ENCODE measurements at regions not wholly inside any gene's neighbourhood (a gene's known extent, or its start where the extent isn't known, plus 50 kb on each side); places are given as distances from the start of the nearest gene placed in this dataset.

GRCh38 chr16:72471317-72471924 is 299.5 kb upstream of the PMFBP1 start:
- Histone ChIP-seq H3K4me3 (ENCODE audit: low read length) (no peak overlapping the region), H3K79me2 (replicated peaks; ENCODE audit: insufficient read depth, low read length) (no peaks in the 10 kb centered on the region), H3K36me3 (ENCODE audit: insufficient read depth, low read length) (no peaks in the 10 kb centered on the region), H3K9me2 (ENCODE audit: insufficient read depth, low read length) (no peaks in the 10 kb centered on the region), H2AFZ (ENCODE audit: low read depth, low read length) (no peak overlapping the region), H3K9me3 (ENCODE audit: low read length) (no peaks in the 10 kb centered on the region), H3K27ac (ENCODE audit: low read length) (peak overlapping the region; percentile 82), H3F3A (ENCODE audit: insufficient read depth, low read length, poor library complexity, severe bottlenecking) (no peaks in the 10 kb centered on the region), H4K20me1 (ENCODE audit: insufficient read depth) (no peaks in the 10 kb centered on the region), H3K4me2 (ENCODE audit: low read length) (peak overlapping the region; percentile 20), H3K9ac (ENCODE audit: low read length) (peak overlapping the region; percentile 20), H3K27me3 (ENCODE audit: insufficient read depth, low read depth, low read length) (no peaks in the 10 kb centered on the region)
- TF ChIP-seq SMC3 (conservative IDR thresholded peaks at IDR 0.05; ENCODE audit: poor library complexity) = no peak
- no peak for TF ChIP-seq RAD21 (conservative IDR thresholded peaks at IDR 0.05)
- no peak for TF ChIP-seq CTCF (IDR thresholded peaks at IDR 0.05; ENCODE audit: poor library complexity, severe bottlenecking)
- no peak for TF ChIP-seq MXI1 (conservative IDR thresholded peaks at IDR 0.05; ENCODE audit: poor library complexity, severe bottlenecking)
- TF ChIP-seq EZH2 (IDR thresholded peaks at IDR 0.05; ENCODE audit: borderline replicate concordance, insufficient read depth, low read length, poor library complexity, severe bottlenecking) = no peak
- no peak for TF ChIP-seq REST (IDR thresholded peaks at IDR 0.05; ENCODE audit: borderline replicate concordance)
- no peak for TF ChIP-seq EP300 (conservative IDR thresholded peaks at IDR 0.05; ENCODE audit: poor library complexity, severe bottlenecking)
- no peak for TF ChIP-seq TAF1 (IDR thresholded peaks at IDR 0.05; ENCODE audit: low read depth)
- no peak for TF ChIP-seq POLR2AphosphoS5 (IDR thresholded peaks at IDR 0.05)

GRCh38 chr16:72470541-72470940 is 298.6 kb upstream of the PMFBP1 start:
- Histone ChIP-seq H3K27ac (ENCODE audit: low read length) (peak overlapping the region; percentile 82), H3K9me2 (ENCODE audit: insufficient read depth, low read length) (no peaks in the 10 kb centered on the region), H4K20me1 (ENCODE audit: insufficient read depth) (no peaks in the 10 kb centered on the region), H2AFZ (ENCODE audit: low read depth, low read length) (peak overlapping the region; percentile 3), H3K4me3 (ENCODE audit: low read length) (peak overlapping the region; percentile 13), H3K9me3 (ENCODE audit: low read length) (no peaks in the 10 kb centered on the region), H3K79me2 (replicated peaks; ENCODE audit: insufficient read depth, low read length) (no peaks in the 10 kb centered on the region), H3K27me3 (ENCODE audit: insufficient read depth, low read depth, low read length) (no peaks in the 10 kb centered on the region), H3K36me3 (ENCODE audit: insufficient read depth, low read length) (no peaks in the 10 kb centered on the region), H3K9ac (ENCODE audit: low read length) (peak overlapping the region; percentile 21), H3F3A (ENCODE audit: insufficient read depth, low read length, poor library complexity, severe bottlenecking) (no peaks in the 10 kb centered on the region), H3K4me2 (ENCODE audit: low read length) (no peak overlapping the region)
- TF ChIP-seq RAD21 (conservative IDR thresholded peaks at IDR 0.05) (peak; percentile 46), POLR2AphosphoS5 (IDR thresholded peaks at IDR 0.05) (peak; percentile 75), EZH2 (IDR thresholded peaks at IDR 0.05; ENCODE audit: borderline replicate concordance, insufficient read depth, low read length, poor library complexity, severe bottlenecking) (no peak), EP300 (conservative IDR thresholded peaks at IDR 0.05; ENCODE audit: poor library complexity, severe bottlenecking) (peak; percentile 91), SMC3 (conservative IDR thresholded peaks at IDR 0.05; ENCODE audit: poor library complexity) (no peak), REST (IDR thresholded peaks at IDR 0.05; ENCODE audit: borderline replicate concordance) (peak; percentile 43)
